Umbilical cord (tissue), 1 donor: ENCODE measurements at regions not wholly inside any gene's neighbourhood (a gene's known extent, or its start where the extent isn't known, plus 50 kb on each side); places are given as distances from the start of the nearest gene placed in this dataset.

ENCODE experiments used
- DNase-seq: peaks from one replicate; pipeline ENCODE4 v3.0.0-alpha.2; 2015; ENCODE audit warnings: low spot score

GRCh38 chr2:34447097-34447496 lies 848.0 kb upstream of the FAM98A start:
- DNase-seq: no peak

- DNase-seq: no peak
These were observed 824.2 kb upstream of the FAM98A start for GRCh38 chr2:34423301-34423700.

- no peak for DNase-seq
These were observed 820.8 kb upstream of the FAM98A start for GRCh38 chr2:34419856-34420255.

DNA sequence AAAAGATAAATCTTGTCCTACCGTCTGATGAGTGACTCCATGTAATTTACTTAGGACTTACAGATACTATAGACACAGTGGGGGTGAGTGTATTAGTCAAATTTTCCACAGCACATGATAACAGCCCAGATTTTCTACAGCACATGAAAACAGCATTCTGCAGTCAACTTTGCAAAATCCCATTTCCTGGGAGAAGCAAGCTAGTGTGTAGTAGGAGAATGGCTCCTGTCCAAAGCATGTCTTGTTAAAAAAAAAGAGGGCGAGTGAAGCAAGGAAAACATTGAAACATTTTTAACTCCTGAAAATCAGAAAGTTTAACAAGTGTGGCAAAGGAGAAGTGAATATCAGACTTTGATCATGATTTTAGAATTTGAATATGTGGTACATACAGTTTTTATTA lies 817.8 kb upstream of the FAM98A start:
- peak; percentile 0 for DNase-seq

GRCh38 chr2:34414856-34415255 lies 815.8 kb upstream of the FAM98A start:
- DNase-seq: no peak

GRCh38 chr2:34408100-34408499 lies 809.0 kb upstream of the FAM98A start:
- DNase-seq: no peak

DNA sequence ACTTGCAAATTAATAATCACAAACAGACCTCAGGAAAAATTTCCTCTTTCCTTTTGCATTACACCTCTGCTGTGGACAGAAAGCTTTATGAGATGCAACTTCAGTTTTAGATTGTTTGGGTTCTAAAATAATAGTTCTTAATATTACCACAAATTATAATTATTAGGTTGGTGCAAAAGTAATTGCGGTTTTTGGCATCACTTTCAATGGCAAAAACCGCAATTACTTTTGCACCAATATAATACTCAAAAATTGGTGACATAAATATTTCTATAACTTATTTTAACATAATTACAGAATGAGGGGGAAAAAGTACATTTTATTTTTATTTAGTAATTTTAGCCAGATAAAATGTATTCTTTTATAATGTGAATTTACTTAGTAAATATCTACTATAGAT lies 804.4 kb upstream of the FAM98A start:
- DNase-seq: no peak

DNA sequence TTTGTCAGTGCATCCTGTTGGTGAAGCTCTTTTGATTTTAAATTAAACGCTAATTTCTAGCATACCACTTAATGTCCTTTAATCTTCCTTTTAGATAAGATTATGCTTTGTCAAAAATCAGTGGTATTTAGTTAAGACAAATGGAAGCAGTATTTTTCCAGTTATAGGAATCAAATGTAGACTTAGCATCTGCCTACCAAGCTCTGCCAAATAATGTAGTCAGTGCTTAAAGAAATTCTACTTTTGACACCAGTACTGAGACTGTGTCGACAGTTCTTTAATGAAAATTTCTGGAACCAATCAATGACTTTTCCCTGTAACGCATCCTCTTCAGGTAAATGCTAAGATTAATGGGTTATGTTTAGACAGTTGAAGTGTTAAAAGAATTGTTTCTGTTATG lies 803.3 kb upstream of the FAM98A start:
- DNase-seq: no peak

GRCh38 chr2:34401186-34401585 lies 802.1 kb upstream of the FAM98A start:
- DNase-seq: no peak

DNA sequence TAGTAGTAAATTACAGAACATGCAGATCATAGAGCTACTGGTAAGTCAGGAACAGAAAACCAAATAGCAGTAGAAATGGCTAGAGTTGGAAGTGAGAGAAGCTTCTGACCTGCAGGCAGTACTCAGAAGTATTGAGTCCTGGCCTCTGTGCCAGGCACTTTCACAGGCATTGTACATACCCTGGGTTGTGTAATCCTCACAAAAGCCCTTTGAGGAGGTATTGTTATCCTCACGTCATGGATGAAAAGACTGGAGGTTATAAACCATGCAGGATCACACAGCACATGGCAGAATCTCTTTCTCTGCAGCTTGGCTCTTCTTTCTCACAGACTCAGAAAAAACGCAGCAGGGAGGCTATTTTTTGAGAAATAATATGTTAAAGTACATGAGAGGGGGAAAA lies 789.3 kb upstream of the FAM98A start:
- DNase-seq: no peak

DNA sequence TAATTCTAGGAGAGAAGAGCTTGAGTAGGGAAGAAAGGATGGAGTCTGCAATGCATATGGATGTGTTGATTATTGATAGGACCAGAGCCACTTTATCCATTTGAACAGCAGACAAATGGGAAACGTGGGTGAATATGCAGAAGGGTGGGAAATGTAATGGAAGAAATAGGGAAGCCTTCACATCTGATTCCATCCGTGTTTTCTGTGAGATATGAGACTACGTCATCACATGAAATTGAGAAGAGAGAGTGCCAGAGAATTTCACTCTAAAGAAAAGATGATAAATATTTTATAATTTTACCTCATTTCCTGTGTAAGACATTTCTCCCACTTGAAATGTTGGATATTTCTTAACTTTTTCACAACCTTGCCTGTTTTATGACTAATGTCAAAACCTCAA lies 788.4 kb upstream of the FAM98A start:
- DNase-seq: no peak

GRCh38 chr2:34379586-34379985 lies 780.5 kb upstream of the FAM98A start:
- DNase-seq: no peak

GRCh38 chr2:34373586-34374233 lies 774.6 kb upstream of the FAM98A start:
- no peak for DNase-seq

GRCh38 chr2:34372967-34373366 lies 773.9 kb upstream of the FAM98A start:
- DNase-seq: no peak

GRCh38 chr2:34371711-34372110 lies 772.6 kb upstream of the FAM98A start:
- DNase-seq: no peak

GRCh38 chr2:34368304-34368703 lies 769.2 kb upstream of the FAM98A start:
- DNase-seq: no peak

GRCh38 chr2:34365932-34366331 lies 766.8 kb upstream of the FAM98A start:
- DNase-seq: peak; percentile 13

DNA sequence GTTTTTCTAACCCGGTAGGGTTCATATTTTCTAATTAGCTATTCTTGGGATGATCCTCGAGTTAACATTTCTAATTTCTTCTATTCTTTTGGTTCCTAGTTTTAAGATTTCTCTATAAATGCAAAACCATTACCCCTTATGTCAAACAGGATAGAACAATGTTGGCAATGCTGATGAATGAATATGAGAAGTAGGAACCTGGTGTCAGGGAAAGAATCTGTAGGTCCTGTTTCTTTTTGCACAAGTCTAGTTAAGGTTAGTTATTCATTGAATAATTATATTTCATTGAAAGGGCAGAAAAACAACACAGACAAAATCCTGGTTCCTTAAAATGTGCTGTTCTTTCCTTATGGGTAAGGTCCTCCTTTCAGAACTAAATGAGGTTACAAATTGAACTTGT lies 766.4 kb upstream of the FAM98A start:
- no peak for DNase-seq

DNA sequence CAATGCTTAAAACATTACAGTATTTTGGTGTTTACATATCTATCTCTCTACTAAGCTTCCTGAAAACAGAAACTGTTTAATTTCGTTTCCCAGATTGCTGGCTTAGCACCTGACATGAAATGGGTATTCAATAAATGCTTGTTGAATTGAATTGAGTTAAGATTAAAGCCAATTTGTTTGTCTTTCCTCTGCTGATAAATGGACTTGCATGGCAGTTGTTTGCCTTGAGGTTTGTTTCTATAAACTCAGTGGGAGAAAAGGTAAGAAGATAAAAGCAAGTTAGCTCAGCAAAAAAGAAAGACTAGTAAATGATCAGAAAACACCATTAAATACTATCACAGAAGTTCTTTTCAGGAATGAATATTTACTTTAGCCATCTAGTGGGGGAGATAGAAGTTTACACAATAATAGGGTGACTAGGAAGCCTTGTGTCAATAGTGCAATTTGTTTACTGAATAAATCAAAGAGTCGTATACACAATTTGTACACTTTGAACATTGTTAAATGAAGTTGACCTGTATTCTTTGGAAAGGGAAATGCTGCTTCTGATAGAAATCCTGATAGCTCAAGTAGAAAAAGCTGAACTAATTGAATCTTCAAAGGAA lies 754.5 kb upstream of the FAM98A start:
- no peak for DNase-seq

DNA sequence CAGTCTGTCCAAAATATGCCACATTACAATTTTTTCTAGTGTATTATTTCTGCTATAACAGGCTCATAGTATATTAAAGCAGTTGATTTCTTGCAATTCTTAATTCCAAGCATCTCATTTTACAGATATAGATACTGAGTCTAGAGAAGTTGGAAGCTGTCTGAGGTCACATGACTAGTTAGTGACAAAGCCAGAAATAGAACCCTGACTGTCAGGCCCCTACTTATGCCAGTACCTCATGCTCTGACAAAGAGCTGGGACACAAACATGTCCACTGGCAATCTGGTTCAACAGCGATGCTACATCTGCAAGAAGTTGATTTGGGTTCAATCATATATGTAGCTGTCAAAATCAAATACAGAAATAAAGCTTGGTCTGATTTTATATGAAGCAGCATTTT lies 750.4 kb upstream of the FAM98A start:
- no peak for DNase-seq

DNA sequence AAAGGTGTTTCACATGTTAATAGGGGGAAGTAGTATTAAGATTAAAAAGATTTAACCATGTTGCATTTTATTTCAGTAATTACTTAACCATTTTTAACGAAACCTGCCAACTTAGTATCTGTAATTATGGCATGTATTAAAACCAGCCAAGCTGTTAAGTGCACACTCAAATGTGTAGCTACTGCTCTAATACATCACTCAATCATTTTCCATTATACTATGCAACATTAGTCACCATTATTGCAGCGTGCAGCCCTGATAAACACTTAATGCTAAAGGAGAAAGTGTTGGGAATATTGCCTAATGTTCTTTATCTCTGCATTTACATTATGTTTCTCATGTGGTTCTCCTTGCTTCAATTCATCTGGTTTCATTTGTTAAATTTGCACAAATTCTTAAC lies 745.9 kb upstream of the FAM98A start:
- DNase-seq: no peak

DNA sequence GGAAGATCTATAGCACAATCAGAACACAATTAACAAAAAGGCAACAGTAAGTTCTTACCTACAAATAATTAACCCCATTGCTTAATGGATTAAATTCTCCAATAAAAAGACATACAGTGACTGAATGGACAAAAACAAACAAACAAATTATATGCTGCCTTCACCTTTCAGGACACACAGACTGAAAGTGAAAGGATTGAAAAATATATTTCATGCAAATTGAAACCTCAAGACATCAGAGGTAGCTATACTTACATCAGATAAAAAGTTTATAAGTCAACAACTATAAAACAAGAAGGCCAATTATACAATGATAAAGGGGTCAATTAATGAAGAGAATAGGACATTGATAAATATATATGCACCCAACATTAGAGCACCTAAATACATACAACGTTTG lies 741.2 kb upstream of the FAM98A start:
- no peak for DNase-seq

GRCh38 chr2:34337735-34338134 lies 738.6 kb upstream of the FAM98A start:
- no peak for DNase-seq

GRCh38 chr2:34332813-34333212 lies 733.7 kb upstream of the FAM98A start:
- DNase-seq: no peak
